Skeletal muscle satellite cell (primary cell): ENCODE measurements at regions not wholly inside any gene's neighbourhood (a gene's known extent, or its start where the extent isn't known, plus 50 kb on each side); places are given as distances from the start of the nearest gene placed in this dataset.

Experiments used
- H3K27me3 ChIP-seq: 2 replicates; pipeline ENCODE4 v1.7.0; 2013; ENCODE audit warnings: low read length; ENCODE audit not compliant: control insufficient read depth, insufficient read depth
- H3K36me3 ChIP-seq: 2 replicates; pipeline ENCODE4 v1.7.0; 2013; ENCODE audit warnings: mild to moderate bottlenecking, control low read depth, low read length; ENCODE audit not compliant: insufficient read depth
- H3K4me1 ChIP-seq: 2 replicates; pipeline ENCODE4 v1.7.0; 2013; ENCODE audit warnings: low read length; ENCODE audit not compliant: control insufficient read depth, insufficient read depth
- H3K4me2 ChIP-seq: 2 replicates; pipeline ENCODE4 v1.7.0; 2013; ENCODE audit warnings: mild to moderate bottlenecking, low read length
- H3K4me3 ChIP-seq: 2 replicates; pipeline ENCODE4 v1.7.0; 2013; ENCODE audit warnings: low read length
- H3K9ac ChIP-seq: 2 replicates; pipeline ENCODE4 v1.7.0; 2013; ENCODE audit warnings: mild to moderate bottlenecking, low read depth, low read length, moderate library complexity
- H3K9me3 ChIP-seq: replicated peaks from 2 replicates; pipeline ENCODE4 v1.7.0; 2013; ENCODE audit warnings: mild to moderate bottlenecking, control low read depth, low read length

DNA sequence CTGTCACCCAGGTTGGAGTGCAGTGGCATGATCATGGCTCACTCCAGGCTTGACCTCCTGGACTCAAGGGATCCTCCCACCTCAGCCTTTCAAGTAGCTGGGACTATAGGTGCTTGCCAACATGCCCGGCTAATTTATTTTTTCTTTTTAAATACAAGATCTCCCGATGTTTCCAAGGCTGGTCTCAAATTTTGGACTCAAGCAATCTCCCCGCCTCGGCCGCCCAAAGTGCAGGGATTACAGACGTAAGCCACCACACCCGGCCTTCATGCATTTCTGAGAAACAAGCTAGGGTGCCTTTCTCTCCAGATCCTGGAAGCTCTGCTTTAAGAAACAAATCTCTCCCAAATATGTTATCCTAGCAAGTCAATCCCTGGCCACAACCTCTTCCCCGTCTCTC, 234.1 kb downstream of the FBXO15 start:
- Histone ChIP-seq H3K36me3 (no peaks in the 10 kb centered on the region), H3K4me3 (no peak overlapping the region), H3K4me2 (no peak overlapping the region), H3K9ac (no peak overlapping the region), H3K9me3 (no peaks in the 10 kb centered on the region), H3K27me3 (no peaks in the 10 kb centered on the region), H3K4me1 (no peaks in the 10 kb centered on the region)

DNA sequence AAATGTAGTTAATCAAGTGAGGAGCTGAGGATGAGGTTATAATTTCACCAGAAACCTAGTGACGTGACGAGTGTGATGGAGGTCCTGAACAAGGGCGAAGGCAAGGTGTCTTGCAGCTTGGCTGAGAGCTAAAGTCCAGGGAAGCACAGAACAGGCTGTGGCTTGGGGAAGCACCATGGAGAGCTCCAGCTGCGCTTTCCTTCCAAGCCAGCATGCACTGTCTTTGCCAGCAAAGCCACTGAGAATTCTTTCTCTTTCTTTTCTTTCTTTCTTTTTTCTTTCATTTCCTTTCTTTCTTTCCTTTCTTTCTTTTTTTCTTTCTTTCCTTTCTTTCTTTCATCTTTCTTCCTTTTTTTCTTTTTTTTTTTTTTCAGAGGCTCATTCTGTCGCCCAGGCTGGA, 239.3 kb downstream of the FBXO15 start:
- Histone ChIP-seq H3K4me3 (no peak overlapping the region), H3K4me2 (no peak overlapping the region), H3K36me3 (no peaks in the 10 kb centered on the region), H3K27me3 (no peaks in the 10 kb centered on the region), H3K4me1 (no peaks in the 10 kb centered on the region), H3K9me3 (no peaks in the 10 kb centered on the region), H3K9ac (no peak overlapping the region)

DNA sequence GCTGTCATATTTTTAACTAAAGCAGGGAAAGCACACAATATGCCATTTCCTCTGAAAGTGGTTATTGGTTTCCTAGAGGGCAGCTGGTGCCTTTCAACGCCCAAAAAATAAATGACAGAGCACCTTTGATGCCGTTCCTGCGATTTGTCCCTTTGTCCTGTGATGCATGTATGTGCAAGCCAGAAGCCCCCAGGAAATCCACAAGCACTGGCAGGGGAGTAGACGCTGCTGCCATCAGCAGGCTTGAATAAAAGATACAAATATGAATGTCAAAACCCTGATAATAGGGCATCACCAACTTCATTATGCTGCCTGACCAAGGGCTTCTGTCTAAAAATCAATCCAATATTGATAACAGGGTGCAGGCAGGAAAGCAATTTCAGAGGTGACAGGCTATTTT, 246.1 kb downstream of the FBXO15 start:
- Histone ChIP-seq H3K27me3 (no peaks in the 10 kb centered on the region), H3K9ac (no peak overlapping the region), H3K4me2 (no peak overlapping the region), H3K36me3 (no peaks in the 10 kb centered on the region), H3K4me1 (no peaks in the 10 kb centered on the region), H3K9me3 (peaks cover 9% of the 10 kb centered on the region), H3K4me3 (no peak overlapping the region)

DNA sequence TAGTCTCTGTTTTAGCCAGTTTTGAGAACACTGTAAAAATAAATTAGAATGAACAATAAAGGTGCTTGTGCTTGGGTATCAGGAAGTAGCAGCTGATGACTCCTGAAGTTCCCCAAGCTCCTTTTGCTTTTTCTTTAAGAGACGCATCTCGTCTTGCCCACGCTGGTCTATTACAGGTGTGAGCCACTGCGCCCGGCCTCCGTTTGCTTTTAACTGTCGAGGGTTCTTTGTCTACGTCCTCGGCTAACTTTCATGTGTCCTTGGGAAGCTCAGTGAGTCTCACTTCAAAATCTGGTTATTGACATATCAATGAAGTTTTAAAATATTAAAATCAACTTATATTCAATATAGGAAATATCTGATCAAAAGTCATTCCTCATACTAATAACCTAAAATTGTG, 246.5 kb downstream of the FBXO15 start:
- Histone ChIP-seq H3K9me3 (peaks cover 9% of the 10 kb centered on the region), H3K4me2 (no peak overlapping the region), H3K27me3 (no peaks in the 10 kb centered on the region), H3K36me3 (no peaks in the 10 kb centered on the region), H3K9ac (no peak overlapping the region), H3K4me3 (no peak overlapping the region), H3K4me1 (no peaks in the 10 kb centered on the region)

DNA sequence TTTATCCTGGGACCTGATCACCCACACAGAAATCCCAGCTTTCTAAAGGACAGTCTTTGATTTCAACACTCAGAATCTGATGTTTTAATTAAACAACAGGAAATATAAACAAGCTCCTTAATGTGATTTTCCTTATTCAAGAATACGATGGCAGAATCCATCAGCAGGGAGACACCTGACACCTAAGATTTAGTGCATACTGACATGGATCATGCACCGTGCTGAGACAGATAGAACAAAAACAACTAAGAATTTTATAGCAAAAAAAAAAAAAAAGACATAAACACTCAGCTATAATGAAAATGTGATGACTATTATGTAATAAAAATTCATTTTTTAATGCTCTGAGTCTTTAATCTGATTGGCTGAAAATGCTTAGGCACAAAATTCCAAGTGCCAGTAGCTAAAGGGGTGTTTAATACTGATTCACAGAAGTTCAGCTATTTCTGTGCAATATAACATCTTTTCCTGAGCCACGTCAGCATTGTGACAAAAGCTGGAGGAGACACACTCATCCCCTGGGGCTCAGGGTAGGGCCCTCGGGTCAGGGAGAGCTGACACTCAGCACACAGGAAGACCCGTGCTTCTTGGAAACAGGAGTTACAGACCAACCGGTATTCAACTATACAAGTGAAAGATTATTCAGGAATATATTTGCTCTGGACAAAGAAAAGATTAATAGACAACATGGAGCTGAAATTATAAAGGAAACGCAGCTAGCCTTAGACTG, 247.4 kb downstream of the FBXO15 start:
- Histone ChIP-seq H3K4me2 (no peak overlapping the region), H3K4me3 (no peak overlapping the region), H3K4me1 (no peaks in the 10 kb centered on the region), H3K27me3 (no peaks in the 10 kb centered on the region), H3K9ac (no peak overlapping the region), H3K36me3 (no peaks in the 10 kb centered on the region), H3K9me3 (peaks cover 9% of the 10 kb centered on the region)

DNA sequence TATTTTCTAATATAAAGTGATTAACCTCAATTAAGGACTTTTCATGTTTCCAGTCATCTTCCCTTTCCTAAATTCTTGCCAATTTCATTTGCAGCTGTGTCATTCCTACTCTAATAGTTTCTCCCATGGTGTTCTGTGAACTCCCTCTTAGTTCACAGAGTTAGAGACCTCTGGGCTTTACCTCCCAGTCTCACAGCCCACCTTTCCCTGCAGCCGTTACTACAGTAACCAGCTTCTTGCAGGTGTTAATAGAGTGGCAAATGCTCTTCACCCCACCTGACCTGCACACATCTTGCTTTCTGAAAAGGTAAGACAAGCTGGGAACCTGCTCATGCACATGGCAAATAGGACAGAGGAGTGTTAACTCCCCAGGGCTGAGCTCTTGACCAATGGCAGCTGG, 250.1 kb downstream of the FBXO15 start:
- H3K9me3 ChIP-seq: peaks cover 11% of the 10 kb centered on the region
- H3K4me2 ChIP-seq: no peak overlapping the region
- no peak overlapping the region for H3K4me3 ChIP-seq
- no peaks in the 10 kb centered on the region for H3K4me1 ChIP-seq
- H3K36me3 ChIP-seq: no peaks in the 10 kb centered on the region
- H3K27me3 ChIP-seq: no peaks in the 10 kb centered on the region
- no peak overlapping the region for H3K9ac ChIP-seq

DNA sequence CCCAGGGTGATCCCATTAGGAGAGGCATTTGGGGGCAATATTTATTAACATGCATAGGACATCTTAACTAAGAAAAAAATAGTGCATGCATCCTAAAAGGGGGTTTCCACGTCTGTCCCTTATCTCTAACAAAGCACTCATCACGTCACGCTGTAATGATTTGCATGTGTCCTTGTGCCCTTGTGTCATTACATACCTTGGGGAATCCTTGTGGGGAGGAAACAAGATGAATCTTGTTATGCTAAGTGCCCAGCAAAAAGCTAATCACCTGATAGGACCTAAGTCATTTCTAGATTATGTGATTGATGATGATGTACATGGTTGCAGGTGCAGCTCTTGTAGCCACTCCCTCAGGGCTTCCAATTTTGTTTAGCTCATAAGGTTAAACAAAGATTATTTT, 250.9 kb downstream of the FBXO15 start:
- peaks cover 11% of the 10 kb centered on the region for H3K9me3 ChIP-seq
- no peaks in the 10 kb centered on the region for H3K27me3 ChIP-seq
- no peak overlapping the region for H3K4me3 ChIP-seq
- no peak overlapping the region for H3K4me2 ChIP-seq
- no peak overlapping the region for H3K9ac ChIP-seq
- H3K36me3 ChIP-seq: no peaks in the 10 kb centered on the region
- no peaks in the 10 kb centered on the region for H3K4me1 ChIP-seq

DNA sequence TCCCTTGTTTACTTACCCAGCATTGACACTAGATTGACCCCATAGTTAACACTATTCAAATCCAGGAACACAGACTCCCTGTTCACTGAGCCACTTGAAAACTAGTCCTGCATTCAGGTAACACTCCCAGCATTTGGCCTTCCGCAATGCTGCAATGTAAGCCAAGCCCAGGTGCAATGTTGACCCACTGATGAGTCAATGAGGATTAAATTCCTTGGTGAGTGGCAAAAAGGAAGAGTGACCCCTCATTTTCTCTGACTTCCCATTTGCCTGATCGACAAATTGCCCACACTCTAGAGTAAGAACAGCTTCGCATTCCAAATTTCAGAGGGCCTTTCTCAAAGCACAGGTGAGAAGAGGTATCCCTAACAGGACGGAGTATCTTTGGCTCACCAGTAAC, 251.9 kb downstream of the FBXO15 start:
- Histone ChIP-seq H3K4me1 (no peaks in the 10 kb centered on the region), H3K36me3 (no peaks in the 10 kb centered on the region), H3K4me2 (no peak overlapping the region), H3K9ac (no peak overlapping the region), H3K4me3 (no peak overlapping the region), H3K9me3 (peaks cover 11% of the 10 kb centered on the region), H3K27me3 (no peaks in the 10 kb centered on the region)

DNA sequence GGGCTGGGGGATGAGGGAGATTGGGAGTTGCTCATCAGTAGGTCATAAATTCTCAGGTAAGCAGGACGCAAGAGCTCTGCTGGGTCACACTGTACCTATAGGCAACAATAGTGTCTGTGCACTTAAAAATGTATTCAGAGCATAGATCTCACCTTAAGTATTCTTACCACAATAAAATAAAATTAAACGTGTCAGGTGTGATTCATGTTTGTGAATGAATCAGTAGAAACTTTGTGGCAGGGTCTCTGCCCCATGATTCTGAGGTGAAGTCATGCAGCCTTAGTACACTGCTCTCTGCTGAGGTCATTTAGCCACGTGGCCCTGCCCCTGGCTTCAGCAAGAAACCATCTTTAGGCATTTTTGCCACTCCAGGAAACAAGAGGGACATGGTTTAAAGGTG, 253.8 kb downstream of the FBXO15 start:
- Histone ChIP-seq H3K4me2 (no peak overlapping the region), H3K9ac (no peak overlapping the region), H3K9me3 (peaks cover 11% of the 10 kb centered on the region), H3K4me1 (no peaks in the 10 kb centered on the region), H3K4me3 (no peak overlapping the region), H3K27me3 (no peaks in the 10 kb centered on the region), H3K36me3 (no peaks in the 10 kb centered on the region)

DNA sequence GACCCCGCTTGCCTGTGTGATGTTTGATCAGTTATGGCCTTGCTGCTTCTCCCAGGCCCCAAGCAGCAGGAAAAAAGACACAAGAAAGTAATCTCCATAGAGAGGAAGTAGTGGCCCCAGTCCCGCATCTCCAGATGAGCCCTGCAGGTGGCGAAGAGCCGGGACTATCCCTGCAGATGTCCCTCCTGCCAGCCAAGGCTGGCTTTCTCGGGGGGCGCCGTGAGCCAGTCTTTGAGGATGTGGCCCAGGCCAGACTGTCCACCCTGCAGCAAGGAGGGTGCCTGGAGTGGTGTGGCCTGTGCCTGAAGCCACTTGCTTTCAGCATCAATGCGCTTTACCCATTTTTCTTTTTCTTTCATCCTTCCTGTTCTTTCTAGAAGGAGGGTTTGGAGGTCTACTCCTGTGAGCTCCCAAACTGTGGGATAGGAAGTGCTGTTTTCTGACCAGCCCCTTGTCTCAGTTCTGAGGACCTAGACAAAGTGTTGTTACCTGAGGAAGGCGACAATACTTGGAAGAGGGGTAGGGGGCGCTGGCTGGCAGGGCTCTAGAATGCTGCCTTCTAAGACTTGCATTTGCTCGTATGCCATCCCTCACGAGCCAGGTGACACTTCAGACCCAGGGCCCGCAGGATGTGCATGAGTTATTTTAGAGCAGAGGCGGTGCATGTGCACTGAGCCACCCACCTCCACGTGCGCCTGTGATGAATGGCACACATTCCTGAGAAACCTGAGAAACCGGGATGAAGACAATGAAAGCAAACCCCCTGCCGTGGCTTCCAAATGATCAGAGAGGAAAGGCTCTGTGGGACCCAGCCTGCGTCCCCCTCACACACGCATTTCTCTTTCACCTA, 255.8 kb downstream of the FBXO15 start:
- no peaks in the 10 kb centered on the region for H3K27me3 ChIP-seq
- no peaks in the 10 kb centered on the region for H3K4me1 ChIP-seq

DNA sequence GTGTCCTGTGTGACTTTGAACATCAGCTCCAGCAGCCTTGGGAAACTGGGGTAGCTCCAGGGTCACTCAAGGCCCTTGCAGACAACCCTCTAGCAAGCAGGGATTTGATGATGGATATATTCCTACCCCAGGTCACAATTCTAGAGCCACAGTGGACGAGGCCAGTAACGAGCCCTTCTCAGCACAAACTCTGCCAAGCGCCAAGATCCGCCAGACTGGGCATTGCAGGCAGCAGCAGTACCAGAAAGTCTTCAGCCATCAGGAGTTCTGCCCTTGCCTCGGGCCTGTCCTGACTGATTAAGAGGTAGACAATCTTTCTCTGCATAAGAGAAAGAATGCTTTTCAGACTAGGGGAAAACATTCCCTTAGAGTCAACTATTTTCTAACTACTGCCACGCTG, 259.1 kb downstream of the FBXO15 start:
- H3K4me2 ChIP-seq: no peak overlapping the region
- H3K27me3 ChIP-seq: no peaks in the 10 kb centered on the region
- peaks cover 5% of the 10 kb centered on the region for H3K9me3 ChIP-seq
- H3K4me1 ChIP-seq: no peaks in the 10 kb centered on the region
- H3K4me3 ChIP-seq: no peak overlapping the region
- no peaks in the 10 kb centered on the region for H3K36me3 ChIP-seq
- no peak overlapping the region for H3K9ac ChIP-seq

More for the DNA sequence above, 255.8 kb downstream of the FBXO15 start:
- Histone ChIP-seq H3K36me3 (no peaks in the 10 kb centered on the region), H3K9ac (no peak overlapping the region), H3K9me3 (peaks cover 9% of the 10 kb centered on the region), H3K4me2 (no peak overlapping the region), H3K4me3 (no peak overlapping the region)

DNA sequence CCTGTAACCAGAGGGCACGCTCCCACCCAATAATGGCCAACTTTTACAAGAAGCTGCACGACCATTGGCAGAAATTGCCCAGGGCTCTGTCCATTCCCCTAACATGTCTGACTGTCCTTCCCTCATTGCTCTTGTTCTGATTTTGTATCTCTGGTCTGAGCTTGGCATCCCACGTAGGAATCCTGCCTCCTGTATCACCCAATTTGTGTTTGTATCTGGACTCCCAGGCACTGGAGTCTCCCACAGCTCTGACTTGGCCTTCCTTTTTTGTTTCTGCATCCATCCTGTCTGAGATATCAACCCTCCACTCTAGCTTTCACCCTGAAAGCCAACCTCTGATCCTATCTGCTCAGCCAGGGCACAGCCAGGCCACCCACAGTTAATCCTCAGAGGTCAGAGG, 259.8 kb downstream of the FBXO15 start:
- no peak overlapping the region for H3K4me2 ChIP-seq
- no peak overlapping the region for H3K4me3 ChIP-seq
- H3K9me3 ChIP-seq: peaks cover 5% of the 10 kb centered on the region
- no peak overlapping the region for H3K9ac ChIP-seq
- H3K4me1 ChIP-seq: no peaks in the 10 kb centered on the region
- no peaks in the 10 kb centered on the region for H3K27me3 ChIP-seq
- H3K36me3 ChIP-seq: no peaks in the 10 kb centered on the region
